ENCODE measurements at regions not wholly inside any gene's neighbourhood (a gene's known extent, or its start where the extent isn't known, plus 50 kb on each side); places are given as distances from the start of the nearest gene placed in this dataset.

DNA sequence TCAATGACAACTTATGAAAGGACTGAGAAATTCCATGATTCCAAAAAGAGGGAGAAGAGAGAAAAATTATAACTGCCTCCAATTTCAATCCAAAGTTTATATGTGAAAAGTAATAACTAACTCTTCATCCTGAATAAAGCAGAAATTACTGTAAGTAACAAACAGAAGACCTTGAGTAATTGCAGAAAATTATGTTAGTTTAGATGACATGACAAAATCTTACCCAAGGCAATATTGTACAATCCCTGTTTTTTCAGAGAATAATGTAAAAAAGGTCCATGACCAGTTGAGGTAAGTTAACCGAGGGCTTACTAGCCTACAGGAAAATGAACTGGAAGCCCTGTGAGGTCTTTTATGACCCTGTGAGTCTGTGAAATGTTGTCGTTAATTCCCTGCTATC, 949.5 kb upstream of the SOX9 start:
- DNase-seq (ENCODE audit: low spot score) (no peak), ATAC-seq (no peak)
- H3K9me3 Mint-ChIP-seq, result no peaks in the 10 kb centered on the region; the same call in 2 of the 3 replicates
- Histone ChIP-seq H3F3A (replicated peaks; ENCODE audit: low read depth) (no peaks in the 10 kb centered on the region), H3K4me1 (ENCODE audit: insufficient read depth) (no peaks in the 10 kb centered on the region), H4K20me1 (replicated peaks; ENCODE audit: insufficient read depth) (no peaks in the 10 kb centered on the region), H3K4me2 (no peak overlapping the region), H2AFZ (no peak overlapping the region), H3K9me2 (ENCODE audit: insufficient read depth) (0 out of 2 replicates have a peak, but pooled peaks cover 4% of the 10 kb centered on the region), H3K36me3 (ENCODE audit: insufficient read depth) (no peaks in the 10 kb centered on the region), H3K4me3 (no peak overlapping the region), H3K79me2 (replicated peaks; ENCODE audit: insufficient read depth) (no peaks in the 10 kb centered on the region), H3K27ac (ENCODE audit: low read depth) (no peak overlapping the region), H3K27me3 (ENCODE audit: insufficient read depth) (no peaks in the 10 kb centered on the region)
- no peaks in the 10 kb centered on the region; the same call in 2 of the 3 replicates for H3K4me1 Mint-ChIP-seq
- no peaks in the 10 kb centered on the region for H3K27me3 Mint-ChIP-seq (ENCODE audit: insufficient read depth, low read depth, poor library complexity)
- no peak overlapping the region for H3K4me3 Mint-ChIP-seq
- no peak for TF ChIP-seq ZNF114 (CRISPR knock-in tag; IDR thresholded peaks at IDR 0.05)
- TF ChIP-seq ETS1 (IDR thresholded peaks at IDR 0.05), result no peak
- no peak for TF ChIP-seq REST (IDR thresholded peaks at IDR 0.05; ENCODE audit: unreplicated experiment)
- TF ChIP-seq, protein P1, sequence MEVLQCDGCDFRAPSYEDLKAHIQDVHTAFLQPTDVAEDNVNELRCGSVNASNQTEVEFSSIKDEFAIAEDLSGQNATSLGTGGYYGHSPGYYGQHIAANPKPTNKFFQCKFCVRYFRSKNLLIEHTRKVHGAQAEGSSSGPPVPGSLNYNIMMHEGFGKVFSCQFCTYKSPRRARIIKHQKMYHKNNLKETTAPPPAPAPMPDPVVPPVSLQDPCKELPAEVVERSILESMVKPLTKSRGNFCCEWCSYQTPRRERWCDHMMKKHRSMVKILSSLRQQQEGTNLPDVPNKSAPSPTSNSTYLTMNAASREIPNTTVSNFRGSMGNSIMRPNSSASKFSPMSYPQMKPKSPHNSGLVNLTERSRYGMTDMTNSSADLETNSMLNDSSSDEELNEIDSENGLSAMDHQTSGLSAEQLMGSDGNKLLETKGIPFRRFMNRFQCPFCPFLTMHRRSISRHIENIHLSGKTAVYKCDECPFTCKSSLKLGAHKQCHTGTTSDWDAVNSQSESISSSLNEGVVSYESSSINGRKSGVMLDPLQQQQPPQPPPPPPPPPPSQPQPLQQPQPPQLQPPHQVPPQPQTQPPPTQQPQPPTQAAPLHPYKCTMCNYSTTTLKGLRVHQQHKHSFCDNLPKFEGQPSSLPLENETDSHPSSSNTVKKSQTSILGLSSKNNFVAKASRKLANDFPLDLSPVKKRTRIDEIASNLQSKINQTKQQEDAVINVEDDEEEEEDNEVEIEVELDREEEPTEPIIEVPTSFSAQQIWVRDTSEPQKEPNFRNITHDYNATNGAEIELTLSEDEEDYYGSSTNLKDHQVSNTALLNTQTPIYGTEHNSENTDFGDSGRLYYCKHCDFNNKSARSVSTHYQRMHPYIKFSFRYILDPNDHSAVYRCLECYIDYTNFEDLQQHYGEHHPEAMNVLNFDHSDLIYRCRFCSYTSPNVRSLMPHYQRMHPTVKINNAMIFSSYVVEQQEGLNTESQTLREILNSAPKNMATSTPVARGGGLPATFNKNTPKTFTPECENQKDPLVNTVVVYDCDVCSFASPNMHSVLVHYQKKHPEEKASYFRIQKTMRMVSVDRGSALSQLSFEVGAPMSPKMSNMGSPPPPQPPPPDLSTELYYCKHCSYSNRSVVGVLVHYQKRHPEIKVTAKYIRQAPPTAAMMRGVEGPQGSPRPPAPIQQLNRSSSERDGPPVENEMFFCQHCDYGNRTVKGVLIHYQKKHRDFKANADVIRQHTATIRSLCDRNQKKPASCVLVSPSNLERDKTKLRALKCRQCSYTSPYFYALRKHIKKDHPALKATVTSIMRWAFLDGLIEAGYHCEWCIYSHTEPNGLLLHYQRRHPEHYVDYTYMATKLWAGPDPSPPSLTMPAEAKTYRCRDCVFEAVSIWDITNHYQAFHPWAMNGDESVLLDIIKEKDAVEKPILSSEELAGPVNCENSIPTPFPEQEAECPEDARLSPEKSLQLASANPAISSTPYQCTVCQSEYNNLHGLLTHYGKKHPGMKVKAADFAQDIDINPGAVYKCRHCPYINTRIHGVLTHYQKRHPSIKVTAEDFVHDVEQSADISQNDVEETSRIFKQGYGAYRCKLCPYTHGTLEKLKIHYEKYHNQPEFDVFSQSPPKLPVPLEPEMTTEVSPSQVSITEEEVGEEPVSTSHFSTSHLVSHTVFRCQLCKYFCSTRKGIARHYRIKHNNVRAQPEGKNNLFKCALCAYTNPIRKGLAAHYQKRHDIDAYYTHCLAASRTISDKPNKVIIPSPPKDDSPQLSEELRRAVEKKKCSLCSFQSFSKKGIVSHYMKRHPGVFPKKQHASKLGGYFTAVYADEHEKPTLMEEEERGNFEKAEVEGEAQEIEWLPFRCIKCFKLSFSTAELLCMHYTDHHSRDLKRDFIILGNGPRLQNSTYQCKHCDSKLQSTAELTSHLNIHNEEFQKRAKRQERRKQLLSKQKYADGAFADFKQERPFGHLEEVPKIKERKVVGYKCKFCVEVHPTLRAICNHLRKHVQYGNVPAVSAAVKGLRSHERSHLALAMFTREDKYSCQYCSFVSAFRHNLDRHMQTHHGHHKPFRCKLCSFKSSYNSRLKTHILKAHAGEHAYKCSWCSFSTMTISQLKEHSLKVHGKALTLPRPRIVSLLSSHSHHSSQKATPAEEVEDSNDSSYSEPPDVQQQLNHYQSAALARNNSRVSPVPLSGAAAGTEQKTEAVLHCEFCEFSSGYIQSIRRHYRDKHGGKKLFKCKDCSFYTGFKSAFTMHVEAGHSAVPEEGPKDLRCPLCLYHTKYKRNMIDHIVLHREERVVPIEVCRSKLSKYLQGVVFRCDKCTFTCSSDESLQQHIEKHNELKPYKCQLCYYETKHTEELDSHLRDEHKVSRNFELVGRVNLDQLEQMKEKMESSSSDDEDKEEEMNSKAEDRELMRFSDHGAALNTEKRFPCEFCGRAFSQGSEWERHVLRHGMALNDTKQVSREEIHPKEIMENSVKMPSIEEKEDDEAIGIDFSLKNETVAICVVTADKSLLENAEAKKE (CRISPR knock-in tag; IDR thresholded peaks at IDR 0.05), result no peak
- no peak for TF ChIP-seq EZH2 (IDR thresholded peaks at IDR 0.05; ENCODE audit: low read depth, unreplicated experiment)
- TF ChIP-seq ZNF331 (CRISPR knock-in tag; IDR thresholded peaks at IDR 0.05; ENCODE audit: low read depth), result no peak
- no peak for TF ChIP-seq CREB1 (CRISPR knock-in tag; IDR thresholded peaks at IDR 0.05; ENCODE audit: low read depth)
- no peak for TF ChIP-seq STAT1 (IDR thresholded peaks at IDR 0.05; ENCODE audit: unreplicated experiment)
- no peak for TF ChIP-seq JUNB (IDR thresholded peaks at IDR 0.05; ENCODE audit: unreplicated experiment)
- no peak for TF ChIP-seq NANOG (IDR thresholded peaks at IDR 0.05; ENCODE audit: borderline replicate concordance)
- TF ChIP-seq POLR2AphosphoS5 (IDR thresholded peaks at IDR 0.05; ENCODE audit: low read depth), result no peak
- TF ChIP-seq EZH2phosphoT487 (IDR thresholded peaks at IDR 0.05; ENCODE audit: unreplicated experiment), result no peak
- TF ChIP-seq CTCF (conservative IDR thresholded peaks at IDR 0.05; ENCODE audit: low read depth in 2 of 2), result no peak
- no peak overlapping the region for H3K27ac Mint-ChIP-seq
- H3K36me3 Mint-ChIP-seq (ENCODE audit: low read depth), result no peaks in the 10 kb centered on the region

All from GM23338 (cell line).